ENCODE measurements at regions not wholly inside any gene's neighbourhood (a gene's known extent, or its start where the extent isn't known, plus 50 kb on each side); places are given as distances from the start of the nearest gene placed in this dataset.

GRCh38 chr5:57539281-57539701, 56.7 kb upstream of the ACTBL2 start:
- TF ChIP-seq CTCF (IDR thresholded peaks at IDR 0.05) = no peak
- no peak for TF ChIP-seq ZFX (IDR thresholded peaks at IDR 0.05; ENCODE audit: borderline replicate concordance)

Data from 22Rv1 (cell line).